GM18502 (cell line): ENCODE measurements at regions not wholly inside any gene's neighbourhood (a gene's known extent, or its start where the extent isn't known, plus 50 kb on each side); places are given as distances from the start of the nearest gene placed in this dataset.

ENCODE experiments used
- ATAC-seq: cut with Tn5 transposase; IDR thresholded peaks from one replicate; pipeline ENCODE4 v1.9.1; 2021; ENCODE audit warnings: mild to moderate bottlenecking; ENCODE audit not compliant: unreplicated experiment, poor library complexity

GRCh38 chr3:128515-129172 lies 67.9 kb upstream of the CHL1 start:
- no peak for ATAC-seq

- no peak for ATAC-seq
Observed at GRCh38 chr3:131151-131888, 65.2 kb upstream of the CHL1 start.

- ATAC-seq, result no peak
Observed at GRCh38 chr3:132378-132777, 64.2 kb upstream of the CHL1 start.

- no peak for ATAC-seq
Observed at GRCh38 chr3:132904-133303, 63.7 kb upstream of the CHL1 start.

GRCh38 chr3:140748-141330 lies 55.7 kb upstream of the CHL1 start:
- no peak for ATAC-seq
